ENCODE measurements at regions not wholly inside any gene's neighbourhood (a gene's known extent, or its start where the extent isn't known, plus 50 kb on each side); places are given as distances from the start of the nearest gene placed in this dataset.

DNA sequence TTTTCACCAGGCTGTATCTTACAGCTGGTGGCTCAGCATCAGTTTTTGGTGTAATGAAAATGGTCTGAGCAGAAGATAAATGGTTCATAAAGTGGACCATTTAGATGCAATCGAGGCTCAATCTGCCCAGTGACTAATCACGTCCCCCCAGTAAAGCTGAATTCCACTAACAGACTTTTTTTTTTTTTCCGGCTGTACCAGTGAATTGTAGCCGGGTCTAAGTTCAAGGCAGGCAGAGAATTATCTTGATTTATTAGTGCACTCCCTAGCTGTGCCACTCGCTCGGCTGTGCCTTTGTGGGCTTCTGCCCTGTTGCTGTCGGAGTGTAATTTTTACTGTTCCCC lies 215.1 kb upstream of the POU3F3 start:
- Histone ChIP-seq H3K4me2 (ENCODE audit: low read length) (no peak overlapping the region), H3K79me2 (no peaks in the 10 kb centered on the region), H3K4me3 (ENCODE audit: low read depth, low read length) (no peak overlapping the region), H3K27ac (no peak overlapping the region), H2AFZ (no peak overlapping the region), H3K27me3 (ENCODE audit: control insufficient read depth, insufficient read depth, low read length) (no peaks in the 10 kb centered on the region), H3K36me3 (ENCODE audit: control insufficient read depth, insufficient read depth, low read length) (no peaks in the 10 kb centered on the region), H3K9me3 (ENCODE audit: control insufficient read depth, low read length) (no peaks in the 10 kb centered on the region), H3K9ac (no peak overlapping the region), H3K4me1 (no peaks in the 10 kb centered on the region)
- TF ChIP-seq, protein P1, sequence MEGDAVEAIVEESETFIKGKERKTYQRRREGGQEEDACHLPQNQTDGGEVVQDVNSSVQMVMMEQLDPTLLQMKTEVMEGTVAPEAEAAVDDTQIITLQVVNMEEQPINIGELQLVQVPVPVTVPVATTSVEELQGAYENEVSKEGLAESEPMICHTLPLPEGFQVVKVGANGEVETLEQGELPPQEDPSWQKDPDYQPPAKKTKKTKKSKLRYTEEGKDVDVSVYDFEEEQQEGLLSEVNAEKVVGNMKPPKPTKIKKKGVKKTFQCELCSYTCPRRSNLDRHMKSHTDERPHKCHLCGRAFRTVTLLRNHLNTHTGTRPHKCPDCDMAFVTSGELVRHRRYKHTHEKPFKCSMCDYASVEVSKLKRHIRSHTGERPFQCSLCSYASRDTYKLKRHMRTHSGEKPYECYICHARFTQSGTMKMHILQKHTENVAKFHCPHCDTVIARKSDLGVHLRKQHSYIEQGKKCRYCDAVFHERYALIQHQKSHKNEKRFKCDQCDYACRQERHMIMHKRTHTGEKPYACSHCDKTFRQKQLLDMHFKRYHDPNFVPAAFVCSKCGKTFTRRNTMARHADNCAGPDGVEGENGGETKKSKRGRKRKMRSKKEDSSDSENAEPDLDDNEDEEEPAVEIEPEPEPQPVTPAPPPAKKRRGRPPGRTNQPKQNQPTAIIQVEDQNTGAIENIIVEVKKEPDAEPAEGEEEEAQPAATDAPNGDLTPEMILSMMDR (IDR thresholded peaks at IDR 0.05) = no peak

DNA sequence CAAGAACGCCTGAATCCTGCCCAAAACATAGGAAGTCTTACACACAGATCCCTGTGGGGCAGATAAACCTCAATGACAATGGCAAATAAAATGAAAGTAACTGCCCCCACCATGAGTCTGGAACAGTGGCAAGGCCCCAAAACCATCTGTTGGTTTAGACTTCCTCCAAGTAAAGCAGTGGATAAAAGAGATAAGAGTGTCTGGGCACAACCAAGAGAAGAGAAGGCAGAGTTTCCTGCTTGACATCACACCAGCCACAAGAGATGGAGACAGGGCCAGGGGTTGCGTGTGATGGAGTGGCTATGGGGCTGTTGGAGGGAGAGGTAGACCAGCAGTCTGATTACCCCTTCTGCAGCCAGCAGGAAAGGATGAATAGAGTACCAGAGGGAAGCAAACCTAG lies 212.1 kb upstream of the POU3F3 start:
- H3K36me3 ChIP-seq (ENCODE audit: control insufficient read depth, insufficient read depth, low read length) = no peaks in the 10 kb centered on the region
- no peak overlapping the region for H2AFZ ChIP-seq
- no peaks in the 10 kb centered on the region for H3K27me3 ChIP-seq (ENCODE audit: control insufficient read depth, insufficient read depth, low read length)
- H3K79me2 ChIP-seq = no peaks in the 10 kb centered on the region
- no peaks in the 10 kb centered on the region for H3K9me3 ChIP-seq (ENCODE audit: control insufficient read depth, low read length)
- H3K27ac ChIP-seq = no peak overlapping the region
- H3K4me2 ChIP-seq (ENCODE audit: low read length) = no peak overlapping the region
- H3K4me3 ChIP-seq (ENCODE audit: low read depth, low read length) = no peak overlapping the region
- no peak overlapping the region for H3K9ac ChIP-seq
- TF ChIP-seq, protein P1 (IDR thresholded peaks at IDR 0.05) = no peak
- H3K4me1 ChIP-seq = no peaks in the 10 kb centered on the region

DNA sequence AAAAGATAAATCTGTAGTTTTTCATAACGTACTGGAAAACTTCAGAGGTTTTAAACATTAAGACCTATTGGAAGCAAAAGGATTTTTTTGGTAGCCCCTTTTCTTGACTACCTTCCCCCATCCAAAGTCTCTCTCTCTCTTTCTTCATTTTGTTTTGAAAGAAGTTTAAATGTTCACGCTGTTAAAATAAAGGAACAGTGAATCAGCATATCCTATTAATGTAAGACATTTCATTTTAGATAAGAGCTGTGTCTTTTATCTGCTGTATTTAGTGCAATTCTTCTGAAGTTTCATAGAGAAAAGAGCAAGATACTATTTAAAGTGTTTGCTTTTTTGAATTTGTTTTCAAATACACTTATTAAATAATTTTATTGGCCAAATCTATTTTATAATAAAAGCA lies 205.5 kb upstream of the POU3F3 start:
- no peak overlapping the region for H3K27ac ChIP-seq
- H3K9me3 ChIP-seq (ENCODE audit: control insufficient read depth, low read length) = no peaks in the 10 kb centered on the region
- no peaks in the 10 kb centered on the region for H3K36me3 ChIP-seq (ENCODE audit: control insufficient read depth, insufficient read depth, low read length)
- H3K4me3 ChIP-seq (ENCODE audit: low read depth, low read length) = no peak overlapping the region
- no peaks in the 10 kb centered on the region for H3K4me1 ChIP-seq
- no peak overlapping the region for H2AFZ ChIP-seq
- TF ChIP-seq, protein P1 (IDR thresholded peaks at IDR 0.05) = no peak
- no peaks in the 10 kb centered on the region for H3K27me3 ChIP-seq (ENCODE audit: control insufficient read depth, insufficient read depth, low read length)
- H3K9ac ChIP-seq = no peak overlapping the region
- H3K4me2 ChIP-seq (ENCODE audit: low read length) = no peak overlapping the region
- no peaks in the 10 kb centered on the region for H3K79me2 ChIP-seq

DNA sequence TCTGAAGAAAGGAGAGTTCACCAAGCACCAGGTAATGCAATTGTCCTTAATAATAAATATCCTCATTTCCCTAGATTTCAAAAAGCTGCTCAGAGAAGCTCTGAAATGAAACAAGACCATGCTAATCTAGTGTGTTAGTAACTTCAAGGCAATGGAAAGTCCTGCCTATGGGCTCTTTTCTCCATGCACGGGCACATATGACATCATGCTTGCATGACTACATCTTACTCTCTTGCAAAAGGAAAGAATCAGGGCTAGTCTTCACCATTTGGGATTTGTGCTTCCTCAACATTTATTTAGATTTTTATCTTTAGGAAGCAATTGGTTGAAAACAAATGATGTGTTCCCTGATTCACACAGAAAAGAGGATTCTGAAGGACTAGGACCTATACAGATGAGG lies 204.0 kb upstream of the POU3F3 start:
- TF ChIP-seq, protein P1 (IDR thresholded peaks at IDR 0.05) = no peak

DNA sequence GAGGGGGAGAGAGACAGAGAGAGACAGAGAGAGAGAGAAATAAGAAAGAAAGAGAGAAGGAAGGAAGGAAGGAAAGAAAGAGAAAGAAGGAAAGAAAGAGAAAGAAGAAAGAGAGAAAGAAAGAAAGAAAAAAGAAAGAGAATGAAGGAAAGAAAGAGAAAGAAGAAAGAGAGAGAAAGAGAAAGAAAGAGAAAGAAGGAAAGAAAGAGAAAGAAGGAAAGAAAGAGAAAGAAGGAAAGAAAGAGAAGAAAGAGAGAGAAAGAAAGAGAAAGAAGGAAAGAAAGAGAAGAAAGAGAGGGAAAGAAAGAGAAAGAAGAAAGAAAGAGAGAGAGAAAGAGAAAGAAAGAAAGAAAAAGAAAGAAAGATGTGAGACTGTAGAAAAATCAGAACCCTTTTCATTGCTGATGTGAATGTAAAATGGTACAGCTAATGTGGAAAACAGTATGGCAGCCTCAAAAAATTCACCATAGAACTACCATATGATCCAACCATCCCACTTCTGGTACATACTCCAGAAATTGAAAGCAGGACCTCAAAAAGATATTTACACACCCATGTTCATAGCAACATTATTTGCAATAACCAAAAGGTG lies 203.4 kb upstream of the POU3F3 start:
- Histone ChIP-seq H3K79me2 (no peaks in the 10 kb centered on the region), H3K36me3 (ENCODE audit: control insufficient read depth, insufficient read depth, low read length) (no peaks in the 10 kb centered on the region), H3K4me2 (ENCODE audit: low read length) (no peak overlapping the region), H3K9me3 (ENCODE audit: control insufficient read depth, low read length) (no peaks in the 10 kb centered on the region), H3K4me3 (ENCODE audit: low read depth, low read length) (no peak overlapping the region), H3K27ac (no peak overlapping the region), H2AFZ (no peak overlapping the region), H3K4me1 (no peaks in the 10 kb centered on the region), H3K27me3 (ENCODE audit: control insufficient read depth, insufficient read depth, low read length) (no peaks in the 10 kb centered on the region), H3K9ac (no peak overlapping the region)
- TF ChIP-seq, protein P1 (IDR thresholded peaks at IDR 0.05) = no peak

More for the DNA sequence above, 204.0 kb upstream of the POU3F3 start:
- Histone ChIP-seq H3K9ac (no peak overlapping the region), H2AFZ (no peak overlapping the region), H3K27ac (no peak overlapping the region), H3K4me1 (no peaks in the 10 kb centered on the region), H3K79me2 (no peaks in the 10 kb centered on the region), H3K36me3 (ENCODE audit: control insufficient read depth, insufficient read depth, low read length) (no peaks in the 10 kb centered on the region), H3K4me2 (ENCODE audit: low read length) (no peak overlapping the region), H3K27me3 (ENCODE audit: control insufficient read depth, insufficient read depth, low read length) (no peaks in the 10 kb centered on the region), H3K4me3 (ENCODE audit: low read depth, low read length) (no peak overlapping the region), H3K9me3 (ENCODE audit: control insufficient read depth, low read length) (no peaks in the 10 kb centered on the region)
